ENCODE measurements at regions not wholly inside any gene's neighbourhood (a gene's known extent, or its start where the extent isn't known, plus 50 kb on each side); places are given as distances from the start of the nearest gene placed in this dataset.

GRCh38 chr13:89574077-89574476 lies 1773.4 kb upstream of the MIR17HG start:
- TF ChIP-seq NFE2L2 (IDR thresholded peaks at IDR 0.05; ENCODE audit: low read depth, low read length): no peak
- TF ChIP-seq RFX5 (IDR thresholded peaks at IDR 0.05; ENCODE audit: low read depth, low read length): no peak
- no peak for TF ChIP-seq MAZ (IDR thresholded peaks at IDR 0.05; ENCODE audit: borderline replicate concordance, low read depth, low read length)
- no peak for TF ChIP-seq SMC3 (IDR thresholded peaks at IDR 0.05; ENCODE audit: low read depth, low read length)
- no peak for TF ChIP-seq CEBPB (IDR thresholded peaks at IDR 0.05; ENCODE audit: low read depth, low read length)
- TF ChIP-seq BHLHE40 (IDR thresholded peaks at IDR 0.05; ENCODE audit: low read depth, low read length): no peak
- no TSS peak for BruUV-seq (replicated peaks)
- ATAC-seq (ENCODE audit: low read depth) (no peak), DNase-seq (no peak)
- no peak overlapping the region for H2BK20ac ChIP-seq (ENCODE audit: low read depth, low read length)
- H2BK5ac ChIP-seq (ENCODE audit: low read depth, low read length, poor library complexity, severe bottlenecking): no peak overlapping the region
- no peak overlapping the region for H2AK9ac ChIP-seq (replicated peaks; ENCODE audit: low read depth, low read length, poor library complexity)
- no peak overlapping the region for H3K56ac ChIP-seq (ENCODE audit: extremely low read depth, insufficient read depth, low read length)
- H3K9me3 ChIP-seq (ENCODE audit: control insufficient read depth, insufficient read depth, low read length): no peaks in the 10 kb centered on the region
- no peaks in the 10 kb centered on the region for H3K9me1 ChIP-seq (ENCODE audit: insufficient read depth, low read length)
- no peak overlapping the region for H3K14ac ChIP-seq (replicated peaks; ENCODE audit: low read depth, low read length)
- no peak overlapping the region for H3K9ac ChIP-seq (ENCODE audit: low read depth, low read length)
- no peak overlapping the region for H4K91ac ChIP-seq (ENCODE audit: insufficient read depth, low read depth, low read length)
- dilution Hi-C loops (cut with HindIII; ENCODE audit: low sequenced_read_pairs, unreplicated experiment) (no loop called here), in situ Hi-C loops (cut with MboI; ENCODE audit: low sequenced_read_pairs) (no loop called here), intact Hi-C loops (cut with micrococcal nuclease) (no loop called here)
- H3K4me2 ChIP-seq (ENCODE audit: low read depth, low read length): no peak overlapping the region
- no peak overlapping the region for H3K27ac ChIP-seq (ENCODE audit: insufficient read depth, low read length)
- H3K4me3 ChIP-seq (ENCODE audit: insufficient read depth, low read depth, low read length): no peak overlapping the region
- H4K5ac ChIP-seq (ENCODE audit: low read depth, low read length): no peak overlapping the region
- ChIA-PET POLR2A (ENCODE audit: unreplicated experiment) (no interaction called here), CTCF (no interaction called here)
- no peak overlapping the region for H4K8ac ChIP-seq (ENCODE audit: low read depth in 2 of 2, low read length in 2 of 2)
- H2BK120ac ChIP-seq (ENCODE audit: low read depth, low read length): no peak overlapping the region
- no peaks in the 10 kb centered on the region for H3K4me1 ChIP-seq (ENCODE audit: control insufficient read depth, insufficient read depth, low read length)
- H2BK15ac ChIP-seq (ENCODE audit: low read depth, low read length): no peak overlapping the region
- no peak overlapping the region for H3K18ac ChIP-seq (ENCODE audit: low read depth, low read length)
- H3K27me3 ChIP-seq (ENCODE audit: control insufficient read depth, insufficient read depth, low read length): no peaks in the 10 kb centered on the region
- H3K23ac ChIP-seq (ENCODE audit: low read depth, low read length): no peak overlapping the region
- H3K36me3 ChIP-seq (ENCODE audit: control insufficient read depth, insufficient read depth, low read length): no peaks in the 10 kb centered on the region
- no peak overlapping the region for H2AFZ ChIP-seq (replicated peaks; ENCODE audit: low read length, poor library complexity)
- H3K79me1 ChIP-seq (ENCODE audit: low read depth in 1 of 2, low read length in 2 of 2): no peaks in the 10 kb centered on the region
- no peak overlapping the region for H3K4ac ChIP-seq (ENCODE audit: low read depth, low read length)
- no peak overlapping the region for H2AK5ac ChIP-seq (ENCODE audit: low read depth, low read length)
- no peaks in the 10 kb centered on the region for H4K20me1 ChIP-seq (ENCODE audit: insufficient read depth, low read length)

Measured in IMR-90 (cell line).